Brain microvascular endothelial cell (primary cell): ENCODE measurements at regions not wholly inside any gene's neighbourhood (a gene's known extent, or its start where the extent isn't known, plus 50 kb on each side); places are given as distances from the start of the nearest gene placed in this dataset.

Experiments used
- DNase-seq: peaks from one replicate; pipeline ENCODE4 v3.0.0-alpha.2; 2020
- H3K27ac ChIP-seq: fragments of 250-450 bp; sonication (Bioruptor Pico); 2 replicates; pipeline ENCODE4 v1.5.1; 2020; ENCODE audit warnings: mild to moderate bottlenecking, moderate library complexity
- H3K27me3 ChIP-seq: fragments of 250-450 bp; sonication (Bioruptor Pico); replicated peaks from 2 replicates; pipeline ENCODE4 v1.5.1; 2020; ENCODE audit warnings: mild to moderate bottlenecking
- H3K36me3 ChIP-seq: fragments of 250-450 bp; sonication (Bioruptor Pico); replicated peaks from 2 replicates; pipeline ENCODE4 v1.5.1; 2020; ENCODE audit warnings: mild to moderate bottlenecking
- H3K4me3 ChIP-seq: 2 replicates; pipeline ENCODE4 v1.5.1; 2011; ENCODE audit warnings: low read depth, mild to moderate bottlenecking, control low read depth, low read length, moderate library complexity
- CTCF ChIP-seq: IDR thresholded peaks from 2 replicates; pipeline ENCODE4 v1.5.1; 2011; ENCODE audit warnings: low read depth, mild to moderate bottlenecking, moderate library complexity, low read length, control low read depth, inconsistent platforms; ENCODE audit errors: missing control alignments
- in situ Hi-C: cut with HindIII; loops from 2 replicates; pipeline ENCODE4 v1.10.0; 2017; ENCODE audit warnings: low sequenced_read_pairs, low pct_ligation_motif_present

- Histone ChIP-seq H3K27ac (no peak overlapping the region), H3K4me3 (no peak overlapping the region), H3K27me3 (no peaks in the 10 kb centered on the region), H3K36me3 (no peaks in the 10 kb centered on the region)
- DNase-seq = no peak
- no peak for TF ChIP-seq CTCF
- in situ Hi-C loops = loop anchor here (25.0 kb wide), 1 partner anchor 931 kb away; no protein-coding TSS in a partner anchor
These were observed 152.2 kb upstream of the MPDZ start for GRCh38 chr9:13431692-13432091.

GRCh38 chr9:13431222-13431536, 151.7 kb upstream of the MPDZ start:
- in situ Hi-C loops = loop anchor here (25.0 kb wide), 1 partner anchor 931 kb away; no protein-coding TSS in a partner anchor
- no peak overlapping the region for H3K4me3 ChIP-seq
- DNase-seq = no peak
- H3K27me3 ChIP-seq = no peaks in the 10 kb centered on the region
- no peaks in the 10 kb centered on the region for H3K36me3 ChIP-seq
- H3K27ac ChIP-seq = no peak overlapping the region
- no peak for TF ChIP-seq CTCF

- no peak overlapping the region for H3K4me3 ChIP-seq
- in situ Hi-C loops = loop anchor here (25.0 kb wide), 1 partner anchor 932 kb away; no protein-coding TSS in a partner anchor
- no peak for TF ChIP-seq CTCF
These were observed 151.1 kb upstream of the MPDZ start for GRCh38 chr9:13430368-13431221.

GRCh38 chr9:13429301-13430190, 150.1 kb upstream of the MPDZ start:
- no peak overlapping the region for H3K27ac ChIP-seq
- H3K27me3 ChIP-seq = no peaks in the 10 kb centered on the region
- no peaks in the 10 kb centered on the region for H3K36me3 ChIP-seq
- TF ChIP-seq CTCF = no peak
- DNase-seq = no peak
- no peak overlapping the region for H3K4me3 ChIP-seq
- in situ Hi-C loops = loop anchor here (25.0 kb wide), 1 partner anchor 933 kb away; no protein-coding TSS in a partner anchor

More at GRCh38 chr9:13430368-13431221, 151.1 kb upstream of the MPDZ start:
- DNase-seq = no peak
- no peaks in the 10 kb centered on the region for H3K36me3 ChIP-seq
- H3K27ac ChIP-seq = no peak overlapping the region
- H3K27me3 ChIP-seq = no peaks in the 10 kb centered on the region

GRCh38 chr9:13428766-13429165, 149.3 kb upstream of the MPDZ start:
- H3K27me3 ChIP-seq = no peaks in the 10 kb centered on the region
- TF ChIP-seq CTCF = no peak

More at GRCh38 chr9:13428766-13429165, 149.3 kb upstream of the MPDZ start:
- in situ Hi-C loops = loop anchor here (25.0 kb wide), 1 partner anchor 934 kb away; no protein-coding TSS in a partner anchor
- H3K36me3 ChIP-seq = no peaks in the 10 kb centered on the region
- H3K4me3 ChIP-seq = no peak overlapping the region
- no peak overlapping the region for H3K27ac ChIP-seq
- DNase-seq = no peak
